K562 (cell line): ENCODE measurements at regions not wholly inside any gene's neighbourhood (a gene's known extent, or its start where the extent isn't known, plus 50 kb on each side); places are given as distances from the start of the nearest gene placed in this dataset.

ENCODE experiments used
- BACH1 ChIP-seq: fragments of 200-800 bp; sonication (Bioruptor generic); IDR thresholded peaks from 2 replicates; pipeline ENCODE4 v1.6.1; 2016; ENCODE audit warnings: missing genetic modification characterization, missing compliant biosample characterization
- GATA2 ChIP-seq: sonication (generic); formaldehyde crosslinking; IDR thresholded peaks from 2 replicates; pipeline ENCODE4 v1.4.0; 2020; ENCODE audit warnings: mild to moderate bottlenecking, missing genetic modification reagents
- KHSRP ChIP-seq: fragments of 450-650 bp; IDR thresholded peaks from 2 replicates; pipeline ENCODE4 v1.6.1; 2017
- NR2F6 ChIP-seq: fragments of 450-650 bp; formaldehyde crosslinking; IDR thresholded peaks from 2 replicates; pipeline ENCODE4 v1.4.0; 2020; ENCODE audit warnings: mild to moderate bottlenecking
- RNF2 ChIP-seq: sonication (generic); IDR thresholded peaks from 2 replicates; pipeline ENCODE4 v1.6.1; 2016
- ZMIZ1 ChIP-seq, 2 experiments: fragments of 150-350 bp in 1 of 2; IDR thresholded peaks; 2 replicates each; pipeline ENCODE4 v1.6.1; 2012 to 2016; ENCODE audit warnings: low read depth in 2 of 2, low read length in 2 of 2, mild to moderate bottlenecking in 1 of 2, moderate library complexity in 1 of 2
- TF ChIP-seq, protein P1 (sequence below), 2 experiments: fragments of 450-650 bp; formaldehyde crosslinking in 1 of 2; IDR thresholded peaks; 2 replicates each; pipeline versions ENCODE4 v1.4.0 to v1.6.1; 2014 to 2020; ENCODE audit warnings: mild to moderate bottlenecking in 2 of 2, borderline replicate concordance in 1 of 2, low read depth in 1 of 2
- TF ChIP-seq, protein P2 (sequence below): sonication (generic); formaldehyde crosslinking; IDR thresholded peaks from 2 replicates; pipeline ENCODE4 v1.8.1; 2023; ENCODE audit warnings: mild to moderate bottlenecking, missing genetic modification reagents, moderate library complexity
- TF ChIP-seq, protein P3 (sequence below): fragments of 450-650 bp; IDR thresholded peaks from 2 replicates; pipeline ENCODE4 v1.6.1; 2016
- TF ChIP-seq, protein P4 (sequence below): fragments of 250-450 bp; sonication (Bioruptor Pico); IDR thresholded peaks from 2 replicates; pipeline ENCODE4 v1.4.0; 2020; ENCODE audit warnings: mild to moderate bottlenecking, moderate library complexity

DNA sequence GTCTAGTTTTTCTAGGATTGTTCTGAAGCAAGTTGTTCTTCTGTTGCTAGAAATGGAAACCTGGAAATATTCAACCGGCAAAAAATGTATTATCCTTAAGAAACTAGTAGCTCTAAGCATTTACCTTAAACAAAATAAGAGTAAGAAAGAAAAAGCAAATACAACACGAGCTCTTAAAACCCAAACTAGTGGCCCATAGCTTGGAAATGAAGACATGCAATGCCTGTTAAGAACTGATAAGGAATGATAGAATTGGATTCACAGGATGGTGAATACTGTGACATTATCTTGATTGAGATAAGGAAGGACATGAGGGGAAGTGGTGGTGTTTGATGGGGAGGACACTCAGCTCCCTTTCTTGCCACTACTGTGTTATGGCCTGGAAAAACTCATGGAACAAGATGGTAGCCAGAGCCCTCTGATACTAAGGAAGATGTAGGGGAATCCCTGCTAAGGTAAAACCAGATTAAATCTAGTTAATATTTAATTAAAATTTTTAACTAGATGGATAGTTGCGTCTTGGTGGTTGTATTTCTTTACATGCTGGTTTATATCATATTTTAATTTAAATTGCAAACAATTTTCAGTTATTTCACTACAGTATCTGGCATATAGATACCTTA, 193.8 kb downstream of the LPIN1 start (continued):
- TF ChIP-seq, protein P1, sequence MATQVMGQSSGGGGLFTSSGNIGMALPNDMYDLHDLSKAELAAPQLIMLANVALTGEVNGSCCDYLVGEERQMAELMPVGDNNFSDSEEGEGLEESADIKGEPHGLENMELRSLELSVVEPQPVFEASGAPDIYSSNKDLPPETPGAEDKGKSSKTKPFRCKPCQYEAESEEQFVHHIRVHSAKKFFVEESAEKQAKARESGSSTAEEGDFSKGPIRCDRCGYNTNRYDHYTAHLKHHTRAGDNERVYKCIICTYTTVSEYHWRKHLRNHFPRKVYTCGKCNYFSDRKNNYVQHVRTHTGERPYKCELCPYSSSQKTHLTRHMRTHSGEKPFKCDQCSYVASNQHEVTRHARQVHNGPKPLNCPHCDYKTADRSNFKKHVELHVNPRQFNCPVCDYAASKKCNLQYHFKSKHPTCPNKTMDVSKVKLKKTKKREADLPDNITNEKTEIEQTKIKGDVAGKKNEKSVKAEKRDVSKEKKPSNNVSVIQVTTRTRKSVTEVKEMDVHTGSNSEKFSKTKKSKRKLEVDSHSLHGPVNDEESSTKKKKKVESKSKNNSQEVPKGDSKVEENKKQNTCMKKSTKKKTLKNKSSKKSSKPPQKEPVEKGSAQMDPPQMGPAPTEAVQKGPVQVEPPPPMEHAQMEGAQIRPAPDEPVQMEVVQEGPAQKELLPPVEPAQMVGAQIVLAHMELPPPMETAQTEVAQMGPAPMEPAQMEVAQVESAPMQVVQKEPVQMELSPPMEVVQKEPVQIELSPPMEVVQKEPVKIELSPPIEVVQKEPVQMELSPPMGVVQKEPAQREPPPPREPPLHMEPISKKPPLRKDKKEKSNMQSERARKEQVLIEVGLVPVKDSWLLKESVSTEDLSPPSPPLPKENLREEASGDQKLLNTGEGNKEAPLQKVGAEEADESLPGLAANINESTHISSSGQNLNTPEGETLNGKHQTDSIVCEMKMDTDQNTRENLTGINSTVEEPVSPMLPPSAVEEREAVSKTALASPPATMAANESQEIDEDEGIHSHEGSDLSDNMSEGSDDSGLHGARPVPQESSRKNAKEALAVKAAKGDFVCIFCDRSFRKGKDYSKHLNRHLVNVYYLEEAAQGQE (IDR thresholded peaks at IDR 0.05; ENCODE audit: borderline replicate concordance), result no peak; the same call in 1 of the 2 replicates
- TF ChIP-seq, protein P1 (CRISPR knock-in tag; IDR thresholded peaks at IDR 0.05; ENCODE audit: low read depth), result no peak
- peak; percentile 73; the same call in 1 of the 2 replicates for TF ChIP-seq KHSRP
- peak; percentile 36; the same call in 1 of the 2 replicates for TF ChIP-seq GATA2
- TF ChIP-seq, protein P2, sequence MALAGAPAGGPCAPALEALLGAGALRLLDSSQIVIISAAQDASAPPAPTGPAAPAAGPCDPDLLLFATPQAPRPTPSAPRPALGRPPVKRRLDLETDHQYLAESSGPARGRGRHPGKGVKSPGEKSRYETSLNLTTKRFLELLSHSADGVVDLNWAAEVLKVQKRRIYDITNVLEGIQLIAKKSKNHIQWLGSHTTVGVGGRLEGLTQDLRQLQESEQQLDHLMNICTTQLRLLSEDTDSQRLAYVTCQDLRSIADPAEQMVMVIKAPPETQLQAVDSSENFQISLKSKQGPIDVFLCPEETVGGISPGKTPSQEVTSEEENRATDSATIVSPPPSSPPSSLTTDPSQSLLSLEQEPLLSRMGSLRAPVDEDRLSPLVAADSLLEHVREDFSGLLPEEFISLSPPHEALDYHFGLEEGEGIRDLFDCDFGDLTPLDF (CRISPR knock-in tag), result no peak
- no peak for TF ChIP-seq NR2F6
- TF ChIP-seq ZMIZ1 (IDR thresholded peaks at IDR 0.05; ENCODE audit: low read depth in 2 of 2, low read length in 2 of 2), result peak in 1 of 2 experiments; percentile 74; a peak in 2 of 4 replicates
- TF ChIP-seq RNF2, result peak; percentile 77; the same call in 1 of the 2 replicates
- TF ChIP-seq, protein P3, sequence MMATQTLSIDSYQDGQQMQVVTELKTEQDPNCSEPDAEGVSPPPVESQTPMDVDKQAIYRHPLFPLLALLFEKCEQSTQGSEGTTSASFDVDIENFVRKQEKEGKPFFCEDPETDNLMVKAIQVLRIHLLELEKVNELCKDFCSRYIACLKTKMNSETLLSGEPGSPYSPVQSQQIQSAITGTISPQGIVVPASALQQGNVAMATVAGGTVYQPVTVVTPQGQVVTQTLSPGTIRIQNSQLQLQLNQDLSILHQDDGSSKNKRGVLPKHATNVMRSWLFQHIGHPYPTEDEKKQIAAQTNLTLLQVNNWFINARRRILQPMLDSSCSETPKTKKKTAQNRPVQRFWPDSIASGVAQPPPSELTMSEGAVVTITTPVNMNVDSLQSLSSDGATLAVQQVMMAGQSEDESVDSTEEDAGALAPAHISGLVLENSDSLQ, result peak; percentile 54; the same call in 1 of the 2 replicates
- 0 out of 2 replicates have a peak, but pooled peaks have one; percentile 32 for TF ChIP-seq BACH1
- TF ChIP-seq, protein P4, sequence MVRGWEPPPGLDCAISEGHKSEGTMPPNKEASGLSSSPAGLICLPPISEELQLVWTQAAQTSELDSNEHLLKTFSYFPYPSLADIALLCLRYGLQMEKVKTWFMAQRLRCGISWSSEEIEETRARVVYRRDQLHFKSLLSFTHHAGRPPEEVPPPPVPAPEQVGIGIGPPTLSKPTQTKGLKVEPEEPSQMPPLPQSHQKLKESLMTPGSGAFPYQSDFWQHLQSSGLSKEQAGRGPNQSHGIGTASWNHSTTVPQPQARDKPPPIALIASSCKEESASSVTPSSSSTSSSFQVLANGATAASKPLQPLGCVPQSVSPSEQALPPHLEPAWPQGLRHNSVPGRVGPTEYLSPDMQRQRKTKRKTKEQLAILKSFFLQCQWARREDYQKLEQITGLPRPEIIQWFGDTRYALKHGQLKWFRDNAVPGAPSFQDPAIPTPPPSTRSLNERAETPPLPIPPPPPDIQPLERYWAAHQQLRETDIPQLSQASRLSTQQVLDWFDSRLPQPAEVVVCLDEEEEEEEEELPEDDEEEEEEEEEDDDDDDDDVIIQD (CRISPR knock-in tag), result 0 out of 2 replicates have a peak, but pooled peaks have one; percentile 37
